ENCODE measurements at regions not wholly inside any gene's neighbourhood (a gene's known extent, or its start where the extent isn't known, plus 50 kb on each side); places are given as distances from the start of the nearest gene placed in this dataset.

DNA sequence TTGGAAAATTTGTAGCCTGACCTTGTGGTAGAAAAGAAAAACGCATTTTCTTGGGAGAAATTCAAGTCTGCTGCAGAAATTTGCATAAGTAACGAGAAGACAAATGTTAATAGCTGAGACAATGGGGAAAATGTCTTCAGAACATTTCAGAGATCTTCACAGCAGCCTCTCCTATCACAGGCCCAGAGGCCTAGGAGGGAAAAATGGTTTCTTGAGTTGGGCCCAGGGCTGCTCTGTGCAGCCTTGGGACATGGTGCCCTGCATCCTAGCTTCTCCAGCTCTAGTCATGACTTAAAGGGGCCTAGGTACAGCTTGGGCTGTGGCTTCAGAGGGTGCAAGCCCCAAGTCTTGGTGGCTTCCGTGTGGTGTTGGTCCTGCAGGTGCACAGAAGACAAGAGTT lies 104.2 kb downstream of the ZNF621 start:
- ATAC-seq (no peak), DNase-seq (ENCODE audit: low read depth, low spot score) (no peak)
- Histone ChIP-seq H3K4me3 (ENCODE audit: low read depth in 2 of 2, low read length in 2 of 2) (no peak overlapping the region), H3K4me1 (ENCODE audit: control insufficient read depth, insufficient read depth, low read length) (no peaks in the 10 kb centered on the region), H3K27ac (ENCODE audit: low read length) (no peak overlapping the region), H3K9me3 (ENCODE audit: control insufficient read depth, insufficient read depth, low read depth, low read length) (no peaks in the 10 kb centered on the region), H3K36me3 (ENCODE audit: control insufficient read depth, insufficient read depth, low read length) (no peaks in the 10 kb centered on the region), H3K27me3 (ENCODE audit: control insufficient read depth, insufficient read depth, low read length) (no peaks in the 10 kb centered on the region)
- intact Hi-C loops (cut with micrococcal nuclease; ENCODE audit: unreplicated experiment): no loop called here
- no TSS peak for BruUV-seq (replicated peaks)
- ChIA-PET CTCF (no interaction called here), POLR2A (no interaction called here)
- in situ Hi-C loops (cut with HindIII; ENCODE audit: low pct_unique_long_range_greater_than_20kb, low sequenced_read_pairs): no loop called here
- TF ChIP-seq, protein P1, sequence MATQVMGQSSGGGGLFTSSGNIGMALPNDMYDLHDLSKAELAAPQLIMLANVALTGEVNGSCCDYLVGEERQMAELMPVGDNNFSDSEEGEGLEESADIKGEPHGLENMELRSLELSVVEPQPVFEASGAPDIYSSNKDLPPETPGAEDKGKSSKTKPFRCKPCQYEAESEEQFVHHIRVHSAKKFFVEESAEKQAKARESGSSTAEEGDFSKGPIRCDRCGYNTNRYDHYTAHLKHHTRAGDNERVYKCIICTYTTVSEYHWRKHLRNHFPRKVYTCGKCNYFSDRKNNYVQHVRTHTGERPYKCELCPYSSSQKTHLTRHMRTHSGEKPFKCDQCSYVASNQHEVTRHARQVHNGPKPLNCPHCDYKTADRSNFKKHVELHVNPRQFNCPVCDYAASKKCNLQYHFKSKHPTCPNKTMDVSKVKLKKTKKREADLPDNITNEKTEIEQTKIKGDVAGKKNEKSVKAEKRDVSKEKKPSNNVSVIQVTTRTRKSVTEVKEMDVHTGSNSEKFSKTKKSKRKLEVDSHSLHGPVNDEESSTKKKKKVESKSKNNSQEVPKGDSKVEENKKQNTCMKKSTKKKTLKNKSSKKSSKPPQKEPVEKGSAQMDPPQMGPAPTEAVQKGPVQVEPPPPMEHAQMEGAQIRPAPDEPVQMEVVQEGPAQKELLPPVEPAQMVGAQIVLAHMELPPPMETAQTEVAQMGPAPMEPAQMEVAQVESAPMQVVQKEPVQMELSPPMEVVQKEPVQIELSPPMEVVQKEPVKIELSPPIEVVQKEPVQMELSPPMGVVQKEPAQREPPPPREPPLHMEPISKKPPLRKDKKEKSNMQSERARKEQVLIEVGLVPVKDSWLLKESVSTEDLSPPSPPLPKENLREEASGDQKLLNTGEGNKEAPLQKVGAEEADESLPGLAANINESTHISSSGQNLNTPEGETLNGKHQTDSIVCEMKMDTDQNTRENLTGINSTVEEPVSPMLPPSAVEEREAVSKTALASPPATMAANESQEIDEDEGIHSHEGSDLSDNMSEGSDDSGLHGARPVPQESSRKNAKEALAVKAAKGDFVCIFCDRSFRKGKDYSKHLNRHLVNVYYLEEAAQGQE (IDR thresholded peaks at IDR 0.05; ENCODE audit: insufficient read depth in 1 of 2, low read depth in 2 of 2, low read length in 1 of 2): no peak
- no peak for TF ChIP-seq TCF7L2 (IDR thresholded peaks at IDR 0.05; ENCODE audit: low read depth, low read length)
- TF ChIP-seq, protein P2, sequence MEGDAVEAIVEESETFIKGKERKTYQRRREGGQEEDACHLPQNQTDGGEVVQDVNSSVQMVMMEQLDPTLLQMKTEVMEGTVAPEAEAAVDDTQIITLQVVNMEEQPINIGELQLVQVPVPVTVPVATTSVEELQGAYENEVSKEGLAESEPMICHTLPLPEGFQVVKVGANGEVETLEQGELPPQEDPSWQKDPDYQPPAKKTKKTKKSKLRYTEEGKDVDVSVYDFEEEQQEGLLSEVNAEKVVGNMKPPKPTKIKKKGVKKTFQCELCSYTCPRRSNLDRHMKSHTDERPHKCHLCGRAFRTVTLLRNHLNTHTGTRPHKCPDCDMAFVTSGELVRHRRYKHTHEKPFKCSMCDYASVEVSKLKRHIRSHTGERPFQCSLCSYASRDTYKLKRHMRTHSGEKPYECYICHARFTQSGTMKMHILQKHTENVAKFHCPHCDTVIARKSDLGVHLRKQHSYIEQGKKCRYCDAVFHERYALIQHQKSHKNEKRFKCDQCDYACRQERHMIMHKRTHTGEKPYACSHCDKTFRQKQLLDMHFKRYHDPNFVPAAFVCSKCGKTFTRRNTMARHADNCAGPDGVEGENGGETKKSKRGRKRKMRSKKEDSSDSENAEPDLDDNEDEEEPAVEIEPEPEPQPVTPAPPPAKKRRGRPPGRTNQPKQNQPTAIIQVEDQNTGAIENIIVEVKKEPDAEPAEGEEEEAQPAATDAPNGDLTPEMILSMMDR (IDR thresholded peaks at IDR 0.05): no peak
- no peak for TF ChIP-seq POLR2AphosphoS5 (IDR thresholded peaks at IDR 0.05; ENCODE audit: low read depth, low read length)
- no peak for TF ChIP-seq SIN3A (IDR thresholded peaks at IDR 0.05; ENCODE audit: borderline replicate concordance, insufficient read depth, low read depth, low read length)

DNA sequence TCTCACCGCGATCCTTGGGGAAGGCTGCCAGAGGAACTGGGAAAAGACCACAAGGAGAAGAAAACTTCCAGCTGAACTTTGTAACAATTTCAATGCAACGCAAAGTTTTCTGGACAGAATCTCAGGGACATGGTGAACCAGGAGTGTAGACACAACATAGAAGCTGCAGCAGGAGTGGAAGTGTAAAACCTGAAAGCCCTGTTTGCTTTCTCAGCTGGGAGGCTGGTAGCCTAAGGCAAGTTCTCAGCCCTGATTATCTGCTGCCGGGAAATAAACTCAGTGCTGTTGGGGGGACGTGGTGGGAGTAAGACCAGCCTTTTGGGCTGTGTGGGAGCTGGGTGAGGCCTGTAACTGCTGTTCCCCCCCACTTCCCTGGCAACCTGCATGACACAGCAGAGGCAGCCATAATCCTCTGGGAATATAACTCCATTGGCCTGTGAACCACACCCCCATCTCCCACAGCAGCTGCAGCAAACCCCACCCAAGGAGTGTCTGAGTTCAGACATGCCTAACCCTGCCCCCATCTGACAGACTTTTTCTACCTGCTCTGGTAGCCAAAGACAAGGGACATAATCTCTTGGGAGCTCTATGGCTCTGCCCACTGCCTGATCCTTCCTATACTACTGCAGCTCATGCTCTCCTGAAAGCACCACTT lies 106.7 kb downstream of the ZNF621 start:
- no peaks in the 10 kb centered on the region for H3K27me3 ChIP-seq (ENCODE audit: control insufficient read depth, insufficient read depth, low read length)
- in situ Hi-C loops (cut with HindIII; ENCODE audit: low pct_unique_long_range_greater_than_20kb, low sequenced_read_pairs): no loop called here
- H3K36me3 ChIP-seq (ENCODE audit: control insufficient read depth, insufficient read depth, low read length): no peaks in the 10 kb centered on the region
- intact Hi-C loops (cut with micrococcal nuclease; ENCODE audit: unreplicated experiment): no loop called here
- ChIA-PET CTCF (no interaction called here), POLR2A (no interaction called here)
- no peaks in the 10 kb centered on the region for H3K4me1 ChIP-seq (ENCODE audit: control insufficient read depth, insufficient read depth, low read length)
- BruUV-seq (replicated peaks): no TSS peak
- ATAC-seq (no peak), DNase-seq (ENCODE audit: low read depth, low spot score) (no peak)
- H3K4me3 ChIP-seq (ENCODE audit: low read depth in 2 of 2, low read length in 2 of 2): no peak overlapping the region
- H3K9me3 ChIP-seq (ENCODE audit: control insufficient read depth, insufficient read depth, low read depth, low read length): no peaks in the 10 kb centered on the region
- TF ChIP-seq SIN3A (IDR thresholded peaks at IDR 0.05; ENCODE audit: borderline replicate concordance, insufficient read depth, low read depth, low read length): no peak
- no peak for TF ChIP-seq TCF7L2 (IDR thresholded peaks at IDR 0.05; ENCODE audit: low read depth, low read length)
- TF ChIP-seq, protein P1 (IDR thresholded peaks at IDR 0.05; ENCODE audit: insufficient read depth in 1 of 2, low read depth in 2 of 2, low read length in 1 of 2): no peak
- TF ChIP-seq, protein P2 (IDR thresholded peaks at IDR 0.05): no peak
- TF ChIP-seq POLR2AphosphoS5 (IDR thresholded peaks at IDR 0.05; ENCODE audit: low read depth, low read length): no peak
- no peak overlapping the region for H3K27ac ChIP-seq (ENCODE audit: low read length)
